Dermis microvascular lymphatic vessel endothelial cell (primary cell): ENCODE measurements at regions not wholly inside any gene's neighbourhood (a gene's known extent, or its start where the extent isn't known, plus 50 kb on each side); places are given as distances from the start of the nearest gene placed in this dataset.
"Not testable (repeated sequence)": the region's sequence is repeated elsewhere in the genome, so short reads cannot be mapped to it uniquely, and the experiment has no call there.

Source experiments
- DNase-seq, 2 donors: peaks; one replicate each; pipeline versions ENCODE4 v3.0.0 to v3.0.0-alpha.2; 2010; ENCODE audit warnings: low read depth in 2 of 2

- DNase-seq = no peak
These were observed 73.3 kb downstream of the OLFM4 start for GRCh38 chr13:53101883-53102282.

- no peak for DNase-seq
These were observed 75.5 kb downstream of the OLFM4 start for GRCh38 chr13:53104136-53104535.

GRCh38 chr13:53105477-53105876 is 76.9 kb downstream of the OLFM4 start:
- no peak for DNase-seq

GRCh38 chr13:53105890-53106289 is 77.3 kb downstream of the OLFM4 start:
- no peak for DNase-seq

GRCh38 chr13:53110181-53110580 is 81.6 kb downstream of the OLFM4 start:
- DNase-seq = no peak

GRCh38 chr13:53110614-53111013 is 82.0 kb downstream of the OLFM4 start:
- DNase-seq = no peak

DNA sequence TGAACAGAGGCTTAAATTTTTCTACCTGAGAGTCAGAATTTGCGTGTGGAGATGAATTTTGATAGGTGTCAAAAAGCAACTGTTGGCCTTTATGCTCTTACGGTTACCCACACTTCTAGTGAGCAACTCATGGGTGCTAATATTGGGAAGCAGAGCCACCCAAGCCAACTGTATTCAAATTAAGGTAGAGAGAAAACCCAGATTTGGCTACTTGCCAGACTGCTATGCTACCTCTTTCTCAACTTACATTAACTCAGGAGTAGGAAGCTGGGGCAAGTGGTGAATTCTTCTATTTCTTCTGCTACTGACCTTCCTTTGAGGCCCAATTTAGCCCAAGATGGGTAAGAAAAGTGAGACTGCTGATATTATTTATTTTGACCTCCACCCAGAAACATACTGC is 83.9 kb downstream of the OLFM4 start:
- DNase-seq = no peak

DNA sequence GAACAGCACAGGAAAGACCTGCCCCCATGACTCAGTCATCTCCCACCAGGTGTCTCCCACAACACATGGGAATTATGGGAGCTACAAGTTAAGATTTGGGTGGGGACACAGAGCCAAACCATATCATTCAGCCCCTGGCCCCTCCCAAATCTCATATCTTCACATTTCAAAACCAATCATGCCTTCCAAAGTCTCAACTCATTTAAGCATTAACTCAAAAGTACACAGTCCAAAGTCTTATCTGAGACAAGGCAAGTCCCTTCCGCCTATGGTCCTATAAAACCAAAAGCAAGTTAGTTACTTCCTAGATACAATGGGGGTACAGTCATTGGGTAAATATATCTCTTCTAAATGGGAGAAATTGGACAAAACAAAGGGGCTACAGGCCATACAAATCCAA is 88.4 kb downstream of the OLFM4 start:
- DNase-seq = not testable (repeated sequence)

GRCh38 chr13:53121131-53121773 is 92.6 kb downstream of the OLFM4 start:
- DNase-seq = no peak

GRCh38 chr13:53121919-53122318 is 93.3 kb downstream of the OLFM4 start:
- no peak for DNase-seq

- no peak for DNase-seq
These were observed 94.9 kb downstream of the OLFM4 start for GRCh38 chr13:53123536-53123935.

- DNase-seq = no peak
These were observed 96.0 kb downstream of the OLFM4 start for GRCh38 chr13:53124623-53125022.

- no peak for DNase-seq
These were observed 98.2 kb downstream of the OLFM4 start for GRCh38 chr13:53126841-53127245.

GRCh38 chr13:53127373-53127772 is 98.8 kb downstream of the OLFM4 start:
- no peak for DNase-seq

DNA sequence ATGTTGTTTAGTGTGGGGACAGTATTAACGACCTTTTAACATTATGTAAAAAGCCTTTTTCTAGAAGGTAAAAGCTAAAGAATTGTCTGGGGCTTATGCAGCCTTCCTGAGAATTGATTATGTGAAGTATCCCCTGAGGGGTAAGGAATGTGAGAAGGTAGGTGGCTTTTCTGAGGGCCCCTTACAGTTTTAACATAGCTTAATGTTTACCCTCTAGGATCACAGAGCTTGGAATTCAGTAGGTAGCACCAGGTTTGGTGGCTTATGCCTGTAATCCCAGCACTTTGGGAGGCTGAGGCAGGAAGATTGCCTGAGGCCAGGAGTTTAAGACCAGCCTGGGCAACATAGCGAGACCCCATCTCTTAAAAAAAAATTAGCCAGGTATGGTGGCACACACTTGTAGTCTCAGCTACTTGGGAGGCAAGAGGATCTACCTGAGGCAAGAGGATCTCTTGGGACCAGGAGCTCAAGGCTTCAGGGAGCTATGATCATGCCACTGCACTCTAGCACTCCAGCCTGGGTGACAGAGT is 101.3 kb downstream of the OLFM4 start:
- no peak for DNase-seq

GRCh38 chr13:53131361-53131760 is 102.7 kb downstream of the OLFM4 start:
- DNase-seq = no peak

DNA sequence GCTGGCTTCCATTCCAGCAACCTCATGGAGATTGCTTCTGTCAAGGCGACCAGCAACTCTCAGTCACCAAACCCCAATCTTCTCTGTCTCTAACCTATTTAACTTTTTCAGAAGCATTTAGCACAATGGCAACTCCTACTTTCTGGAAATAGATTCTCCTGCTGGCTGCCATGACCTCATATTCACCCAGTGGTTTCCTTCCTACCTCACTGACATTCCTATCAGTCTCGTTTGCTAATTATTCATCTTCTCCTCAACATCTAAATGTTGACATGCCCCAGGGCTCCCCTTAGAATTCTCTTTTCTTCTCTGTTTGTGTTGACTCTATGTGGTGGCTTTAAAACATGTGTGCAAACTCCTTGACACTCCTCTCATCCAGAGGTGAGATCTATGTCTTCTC is 106.7 kb downstream of the OLFM4 start:
- DNase-seq = no peak

GRCh38 chr13:53136554-53137215 is 108.1 kb downstream of the OLFM4 start:
- DNase-seq = no peak

GRCh38 chr13:53137779-53138178 is 109.2 kb downstream of the OLFM4 start:
- peak in 1 of 2 donors; percentile 14 for DNase-seq

GRCh38 chr13:53138376-53139036 is 109.9 kb downstream of the OLFM4 start:
- no peak for DNase-seq

DNA sequence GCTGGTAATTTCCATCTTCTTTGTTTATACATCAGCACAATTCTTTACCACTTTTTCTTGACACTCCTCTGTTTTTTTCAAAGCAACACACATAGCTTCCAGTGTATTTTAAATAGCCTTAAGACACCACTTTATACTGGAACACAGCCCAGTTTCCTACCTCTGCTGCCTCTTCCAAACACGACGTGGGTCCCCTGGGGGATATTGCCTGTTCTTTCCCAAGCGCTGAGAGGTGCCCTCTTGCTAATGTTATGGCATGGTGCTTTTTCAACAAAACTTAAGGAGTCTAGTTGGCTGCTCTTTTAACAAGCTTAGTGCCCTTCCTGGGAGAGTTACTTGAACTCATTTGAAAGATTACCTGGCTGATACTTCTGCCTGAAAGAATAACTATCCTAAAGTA is 112.7 kb downstream of the OLFM4 start:
- no peak for DNase-seq

DNA sequence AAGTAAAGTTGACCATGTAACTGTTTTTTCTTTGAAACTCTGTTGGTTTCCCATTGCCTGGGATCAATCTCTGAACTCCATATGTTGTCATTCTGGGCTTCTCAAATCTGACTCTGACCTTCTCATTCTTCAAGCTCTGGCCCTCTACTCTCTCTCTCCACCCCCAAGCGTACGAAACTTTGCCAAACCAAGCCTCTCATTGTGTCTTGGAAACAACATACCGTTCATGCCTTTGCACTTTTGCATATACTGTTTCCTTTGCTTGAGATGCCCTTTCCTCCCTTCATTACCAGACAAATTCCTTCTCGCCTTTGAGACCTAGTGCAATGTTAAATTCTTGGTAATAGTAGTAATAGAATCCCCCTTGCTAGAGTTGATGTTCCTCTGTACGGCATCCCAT is 113.7 kb downstream of the OLFM4 start:
- no peak for DNase-seq
